Right renal cortex interstitium (tissue), 3 donors: ENCODE measurements at regions not wholly inside any gene's neighbourhood (a gene's known extent, or its start where the extent isn't known, plus 50 kb on each side); places are given as distances from the start of the nearest gene placed in this dataset.
A peak's percentile ranks its signal among the peaks of the same experiment; 100 is the strongest.
"Not testable (repeated sequence)": the region's sequence is repeated elsewhere in the genome, so short reads cannot be mapped to it uniquely, and the experiment has no call there.

Experiments used
- DNase-seq, 3 donors: peaks; one replicate each; pipeline ENCODE4 v3.0.0-alpha.2; 2013; ENCODE audit warnings: low read depth in 3 of 3, low spot score in 2 of 3

GRCh38 chrX:140343226-140343868 lies 161.5 kb downstream of the SOX3 start:
- DNase-seq = peak in 1 of 3 donors; percentile 0

GRCh38 chrX:140342410-140342809 lies 162.5 kb downstream of the SOX3 start:
- no peak for DNase-seq

GRCh38 chrX:140337263-140337662 lies 167.6 kb downstream of the SOX3 start:
- DNase-seq = no peak

GRCh38 chrX:140318296-140318695 lies 186.6 kb downstream of the SOX3 start:
- DNase-seq = no peak

GRCh38 chrX:140317462-140317861 lies 187.4 kb downstream of the SOX3 start:
- DNase-seq = no peak

GRCh38 chrX:140298960-140299825 lies 205.7 kb downstream of the SOX3 start:
- no peak for DNase-seq

- no peak for DNase-seq
Measured at GRCh38 chrX:140297273-140297672, 207.6 kb downstream of the SOX3 start.

- no peak for DNase-seq
Measured at GRCh38 chrX:140292961-140293360, 211.9 kb downstream of the SOX3 start.

- no peak for DNase-seq
Measured at GRCh38 chrX:140292188-140292587, 212.7 kb downstream of the SOX3 start.

- no peak for DNase-seq
Measured at GRCh38 chrX:140274811-140275525, 229.9 kb downstream of the SOX3 start.

- no peak for DNase-seq
Measured at GRCh38 chrX:140273921-140274320, 230.9 kb downstream of the SOX3 start.

GRCh38 chrX:140250391-140250790 lies 254.5 kb downstream of the SOX3 start:
- DNase-seq = no peak

GRCh38 chrX:140249088-140249487 lies 255.8 kb downstream of the SOX3 start:
- DNase-seq = no peak

GRCh38 chrX:140229191-140229590 lies 263.9 kb upstream of the CXorf66 start:
- no peak for DNase-seq

GRCh38 chrX:140226037-140226436 lies 260.7 kb upstream of the CXorf66 start:
- not testable (repeated sequence) for DNase-seq

- DNase-seq = not testable (repeated sequence)
Measured at GRCh38 chrX:140215894-140216293, 250.6 kb upstream of the CXorf66 start.

- not testable (repeated sequence) for DNase-seq
Measured at GRCh38 chrX:140214518-140214917, 249.2 kb upstream of the CXorf66 start.

- DNase-seq = no peak
Measured at GRCh38 chrX:140206657-140207056, 241.3 kb upstream of the CXorf66 start.

- DNase-seq = no peak
Measured at GRCh38 chrX:140190441-140191108, 225.3 kb upstream of the CXorf66 start.

- no peak for DNase-seq
Measured at GRCh38 chrX:140180585-140180984, 215.3 kb upstream of the CXorf66 start.

GRCh38 chrX:140177821-140178220 lies 212.5 kb upstream of the CXorf66 start:
- DNase-seq = no peak
